PC-3 (cell line): ENCODE measurements at regions not wholly inside any gene's neighbourhood (a gene's known extent, or its start where the extent isn't known, plus 50 kb on each side); places are given as distances from the start of the nearest gene placed in this dataset.

Source experiments
- CTCF ChIP-seq: fragments of 300-600 bp; sonication (generic); conservative IDR thresholded peaks from 2 replicates; pipeline ENCODE4 v1.5.1; 2017; ENCODE audit warnings: antibody characterized with exemption, low read depth, mild to moderate bottlenecking, low read length
- EZH2 ChIP-seq: fragments of 300-600 bp; sonication (generic); IDR thresholded peaks from one replicate; pipeline ENCODE4 v1.6.1; 2017; ENCODE audit warnings: antibody characterized with exemption, mild to moderate bottlenecking, low read length; ENCODE audit not compliant: unreplicated experiment
- EZH2phosphoT487 ChIP-seq: fragments of 300-600 bp; sonication (generic); IDR thresholded peaks from 2 replicates; pipeline ENCODE4 v1.6.1; 2018; ENCODE audit warnings: mild to moderate bottlenecking, antibody characterized with exemption, low read length, borderline replicate concordance

GRCh38 chr6:120451508-120451907, 882.8 kb downstream of the TBC1D32 start:
- TF ChIP-seq EZH2phosphoT487 (no peak), CTCF (no peak), EZH2 (no peak)
